HCT116 (cell line): ENCODE measurements at regions not wholly inside any gene's neighbourhood (a gene's known extent, or its start where the extent isn't known, plus 50 kb on each side); places are given as distances from the start of the nearest gene placed in this dataset.

Experiments used
- ATAC-seq: fragments of 200-7000 bp; cut with Tn5 transposase; 2 replicates; pipeline ENCODE4 v1.9.1; 2020; ENCODE audit warnings: mild to moderate bottlenecking, moderate library complexity
- BruUV-seq: library from RNA; stranded (reverse); fragments of 400-500 nt; replicated peaks from 2 replicates; lab custom pipeline; 2021; lab: Mats Ljungman, UMichigan
- CTCF ChIA-PET: fragments of 300-600 bp; sonication (Branson Sonifier 250); formaldehyde crosslinking; loops from one replicate; lab custom pipeline; 2021; ENCODE audit warnings: antibody characterized with exemption; lab: Charles Lee
- POLR2A ChIA-PET: fragments of 300-600, 350-600 bp; sonication (Branson Sonifier 250); formaldehyde crosslinking; loops from one replicate; lab custom pipeline; 2021; ENCODE audit warnings: antibody characterized with exemption; lab: Charles Lee
- RAD21 ChIA-PET, 2 experiments: fragments of 300-600 bp; sonication (Branson Sonifier 250); formaldehyde crosslinking; loops; one replicate each; lab custom pipeline; 2023; ENCODE audit warnings: low total read pairs in 2 of 2; ENCODE audit not compliant: uncharacterized antibody in 2 of 2, unreplicated experiment in 2 of 2, low non-redundant PET in 1 of 2; lab: Charles Lee
- DNase-seq: peaks from one replicate; pipeline ENCODE4 v3.0.0-alpha.2; 2010; ENCODE audit warnings: low read depth, low spot score
- H2AFZ ChIP-seq: fragments of 200-600 bp; shearing (Covaris generic), sonication (generic); 2 replicates; pipeline ENCODE4 v1.6.1; 2017; ENCODE audit warnings: low read depth, mixed run types, mixed read lengths, antibody characterized with exemption, low read length; ENCODE audit not compliant: poor library complexity, severe bottlenecking
- H3K27ac ChIP-seq: 2 replicates; pipeline ENCODE4 v1.5.1; 2012; ENCODE audit warnings: low read depth, low read length
- H3K27me3 ChIP-seq: fragments of 200-600 bp; sonication (generic); 2 replicates; pipeline ENCODE4 v1.6.1; 2016; ENCODE audit warnings: mixed run types, low read length, mixed read lengths; ENCODE audit not compliant: insufficient read depth
- H3K36me3 ChIP-seq, 2 experiments: fragments of 200-500 bp in 1 of 2; fragments of 200-600 bp in 1 of 2; sonication (Bioruptor generic) in 1 of 2; sonication (generic) in 1 of 2; 2 replicates each; pipeline versions ENCODE4 v1.5.1 to v1.6.1; 2014 to 2016; ENCODE audit warnings: low read length in 2 of 2, inconsistent platforms in 1 of 2, mixed read lengths in 1 of 2, mixed run types in 1 of 2; ENCODE audit not compliant: insufficient read depth in 2 of 2, control insufficient read depth in 1 of 2
- H3K4me1 ChIP-seq, 2 experiments: fragments of 200-600 bp in 1 of 2; sonication (generic) in 1 of 2; 2 replicates each; pipeline versions ENCODE4 v1.5.1 to v1.6.1; 2012 to 2017; ENCODE audit warnings: low read length in 2 of 2, inconsistent platforms in 1 of 2, mild to moderate bottlenecking in 1 of 2, mixed read lengths in 1 of 2, mixed run types in 1 of 2, moderate library complexity in 1 of 2; ENCODE audit not compliant: insufficient read depth in 2 of 2, control insufficient read depth in 1 of 2
- H3K4me2 ChIP-seq: fragments of 200-600 bp; sonication (generic); 2 replicates; pipeline ENCODE4 v1.6.1; 2017; ENCODE audit warnings: mixed run types, low read length, mixed read lengths
- H3K4me3 ChIP-seq, 2 experiments: fragments of 200-600 bp in 1 of 2; sonication (generic) in 1 of 2; replicated peaks in 1 of 2; 2 replicates each; pipeline ENCODE4 v1.5.1; 2011 to 2016; ENCODE audit warnings: low read length in 2 of 2, control low read depth in 1 of 2, low read depth in 1 of 2, mild to moderate bottlenecking in 1 of 2, mixed read lengths in 1 of 2, mixed run types in 1 of 2
- H3K79me2 ChIP-seq: fragments of 200-600 bp; sonication (generic); 2 replicates; pipeline ENCODE4 v1.6.1; 2017; ENCODE audit warnings: mild to moderate bottlenecking, mixed run types, low read length, moderate library complexity, mixed read lengths; ENCODE audit not compliant: insufficient read depth
- H3K9ac ChIP-seq: fragments of 200-600 bp; sonication (generic); 2 replicates; pipeline ENCODE4 v1.6.1; 2016; ENCODE audit warnings: low read length, mixed read lengths
- H3K9me2 ChIP-seq: fragments of 200-600 bp; sonication (generic), shearing (Covaris generic); 2 replicates; pipeline ENCODE4 v1.6.1; 2017; ENCODE audit warnings: mixed run types, mild to moderate bottlenecking, moderate library complexity; ENCODE audit not compliant: insufficient read depth
- H3K9me3 ChIP-seq, 2 experiments: fragments of 200-500 bp in 1 of 2; fragments of 200-600 bp in 1 of 2; sonication (Bioruptor generic) in 1 of 2; sonication (generic) in 1 of 2; 2 replicates each; pipeline ENCODE4 v1.6.1; 2014 to 2017; ENCODE audit warnings: low read length in 2 of 2, mixed read lengths in 2 of 2, inconsistent platforms in 1 of 2, low read depth in 1 of 2, mild to moderate bottlenecking in 1 of 2, mixed run types in 1 of 2, moderate library complexity in 1 of 2; ENCODE audit not compliant: control insufficient read depth in 1 of 2, insufficient read depth in 1 of 2
- H4K20me1 ChIP-seq: fragments of 200-600 bp; sonication (generic), shearing (Covaris generic); 2 replicates; pipeline ENCODE4 v1.6.1; 2017; ENCODE audit warnings: mixed run types, mild to moderate bottlenecking, moderate library complexity; ENCODE audit not compliant: insufficient read depth
- CBX3 ChIP-seq: IDR thresholded peaks from 2 replicates; pipeline ENCODE4 v1.6.1; 2012; ENCODE audit warnings: low read depth
- CEBPB ChIP-seq: IDR thresholded peaks from 2 replicates; pipeline ENCODE4 v1.6.1; 2012; ENCODE audit warnings: low read depth
- CTCF ChIP-seq, 3 experiments: fragments of 200-600 bp in 1 of 3; sonication (generic) in 1 of 3; IDR thresholded peaks in 2 of 3; conservative IDR thresholded peaks in 1 of 3; 2 replicates each; pipeline ENCODE4 v1.5.1; 2012 to 2017; ENCODE audit warnings: low read depth in 2 of 3, low read length in 2 of 3, antibody characterized with exemption in 1 of 3, borderline replicate concordance in 1 of 3, control low read depth in 1 of 3, mild to moderate bottlenecking in 1 of 3, mixed read lengths in 1 of 3, mixed run types in 1 of 3, moderate library complexity in 1 of 3; ENCODE audit not compliant: insufficient read depth in 1 of 3
- ELF1 ChIP-seq: IDR thresholded peaks from 2 replicates; pipeline ENCODE4 v1.6.1; 2012; ENCODE audit warnings: low read depth, borderline replicate concordance
- EZH2 ChIP-seq: fragments of 200-600 bp; sonication (generic); IDR thresholded peaks from 2 replicates; pipeline ENCODE4 v1.6.1; 2017; ENCODE audit warnings: antibody characterized with exemption, mixed run types
- EZH2phosphoT487 ChIP-seq: fragments of 200-600 bp; IDR thresholded peaks from 2 replicates; pipeline ENCODE4 v1.6.1; 2018; ENCODE audit warnings: antibody characterized with exemption, borderline replicate concordance
- FOSL1 ChIP-seq: IDR thresholded peaks from 2 replicates; pipeline ENCODE4 v1.6.1; 2012; ENCODE audit warnings: low read depth
- JUND ChIP-seq: IDR thresholded peaks from 2 replicates; pipeline ENCODE4 v1.6.1; 2012
- POLR2A ChIP-seq: IDR thresholded peaks from 2 replicates; pipeline ENCODE4 v1.7.0; 2011; ENCODE audit warnings: borderline replicate concordance; ENCODE audit not compliant: insufficient read depth, insufficient read length; ENCODE audit errors: extremely low read depth
- POLR2AphosphoS5 ChIP-seq: IDR thresholded peaks from 2 replicates; pipeline ENCODE4 v1.6.1; 2011; ENCODE audit warnings: mild to moderate bottlenecking, low read depth, low read length, moderate library complexity
- RAD21 ChIP-seq: IDR thresholded peaks from 2 replicates; pipeline ENCODE4 v1.6.1; 2012; ENCODE audit warnings: low read depth, mild to moderate bottlenecking
- SRF ChIP-seq: IDR thresholded peaks from 2 replicates; pipeline ENCODE4 v1.6.1; 2012; ENCODE audit warnings: low read depth
- TCF7L2 ChIP-seq: IDR thresholded peaks from 2 replicates; pipeline ENCODE4 v1.7.0; 2011; ENCODE audit warnings: borderline replicate concordance, inconsistent platforms; ENCODE audit not compliant: insufficient read depth, insufficient read length; ENCODE audit errors: extremely low read depth
- ZFX ChIP-seq: fragments of 450-650 bp; IDR thresholded peaks from 2 replicates; pipeline ENCODE4 v1.6.1; 2017
- ZNF274 ChIP-seq: fragments of 200-500 bp; sonication (Bioruptor generic); IDR thresholded peaks from 2 replicates; pipeline ENCODE4 v1.6.1; 2014; ENCODE audit warnings: mild to moderate bottlenecking, low read depth, low read length, inconsistent platforms
- intact Hi-C: fragments of 100-400 bp; cut with micrococcal nuclease; formaldehyde crosslinking; loops from 2 replicates; pipeline ENCODE4 v1.10.0; 2022
- TF ChIP-seq, protein P1 (sequence below): IDR thresholded peaks from 2 replicates; pipeline ENCODE4 v1.6.1; 2012
- TF ChIP-seq, protein P2 (sequence below): IDR thresholded peaks from 2 replicates; pipeline ENCODE4 v1.6.1; 2012; ENCODE audit warnings: low read depth
- TF ChIP-seq, protein P3 (sequence below): IDR thresholded peaks from 2 replicates; pipeline ENCODE4 v1.6.1; 2012

GRCh38 chr6:130525408-130525807 lies 159.6 kb downstream of the TMEM200A start:
- no peaks in the 10 kb centered on the region for H3K79me2 ChIP-seq
- intact Hi-C loops, result no loop called here
- H3K9me3 ChIP-seq, result no peaks in the 10 kb centered on the region
- no TSS peak for BruUV-seq
- H3K27ac ChIP-seq, result no peak overlapping the region
- H3K4me3 ChIP-seq, result no peak overlapping the region
- no peak overlapping the region for H3K4me2 ChIP-seq
- H3K27me3 ChIP-seq, result no peaks in the 10 kb centered on the region
- no peaks in the 10 kb centered on the region for H3K36me3 ChIP-seq
- H3K9ac ChIP-seq, result no peak overlapping the region
- no peak overlapping the region for H2AFZ ChIP-seq
- H4K20me1 ChIP-seq, result no peaks in the 10 kb centered on the region
- POLR2A ChIA-PET, result no interaction called here
- CTCF ChIA-PET, result no interaction called here
- H3K4me1 ChIP-seq, result peaks cover 0 to 5% of the 10 kb centered on the region in 2 experiments; a peak in 2 of 4 replicates
- no peak for ATAC-seq
- RAD21 ChIA-PET, result no interaction called here
- no peaks in the 10 kb centered on the region for H3K9me2 ChIP-seq
- TF ChIP-seq FOSL1 (no peak), CTCF (IDR thresholded peaks at IDR 0.05 in 2 of 3, conservative IDR thresholded peaks at IDR 0.05 in 1 of 3; ENCODE audit: borderline replicate concordance in 1 of 3, insufficient read depth in 1 of 3, low read depth in 2 of 3, low read length in 2 of 3) (no peak), TCF7L2 (no peak), CBX3 (no peak), RAD21 (no peak), SRF (no peak), ZFX (no peak), POLR2AphosphoS5 (no peak), POLR2A (no peak), ZNF274 (no peak), EZH2 (no peak), JUND (no peak), CEBPB (no peak), ELF1 (no peak), EZH2phosphoT487 (no peak)
- TF ChIP-seq, protein P1, sequence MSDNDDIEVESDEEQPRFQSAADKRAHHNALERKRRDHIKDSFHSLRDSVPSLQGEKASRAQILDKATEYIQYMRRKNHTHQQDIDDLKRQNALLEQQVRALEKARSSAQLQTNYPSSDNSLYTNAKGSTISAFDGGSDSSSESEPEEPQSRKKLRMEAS, result no peak
- TF ChIP-seq, protein P2, sequence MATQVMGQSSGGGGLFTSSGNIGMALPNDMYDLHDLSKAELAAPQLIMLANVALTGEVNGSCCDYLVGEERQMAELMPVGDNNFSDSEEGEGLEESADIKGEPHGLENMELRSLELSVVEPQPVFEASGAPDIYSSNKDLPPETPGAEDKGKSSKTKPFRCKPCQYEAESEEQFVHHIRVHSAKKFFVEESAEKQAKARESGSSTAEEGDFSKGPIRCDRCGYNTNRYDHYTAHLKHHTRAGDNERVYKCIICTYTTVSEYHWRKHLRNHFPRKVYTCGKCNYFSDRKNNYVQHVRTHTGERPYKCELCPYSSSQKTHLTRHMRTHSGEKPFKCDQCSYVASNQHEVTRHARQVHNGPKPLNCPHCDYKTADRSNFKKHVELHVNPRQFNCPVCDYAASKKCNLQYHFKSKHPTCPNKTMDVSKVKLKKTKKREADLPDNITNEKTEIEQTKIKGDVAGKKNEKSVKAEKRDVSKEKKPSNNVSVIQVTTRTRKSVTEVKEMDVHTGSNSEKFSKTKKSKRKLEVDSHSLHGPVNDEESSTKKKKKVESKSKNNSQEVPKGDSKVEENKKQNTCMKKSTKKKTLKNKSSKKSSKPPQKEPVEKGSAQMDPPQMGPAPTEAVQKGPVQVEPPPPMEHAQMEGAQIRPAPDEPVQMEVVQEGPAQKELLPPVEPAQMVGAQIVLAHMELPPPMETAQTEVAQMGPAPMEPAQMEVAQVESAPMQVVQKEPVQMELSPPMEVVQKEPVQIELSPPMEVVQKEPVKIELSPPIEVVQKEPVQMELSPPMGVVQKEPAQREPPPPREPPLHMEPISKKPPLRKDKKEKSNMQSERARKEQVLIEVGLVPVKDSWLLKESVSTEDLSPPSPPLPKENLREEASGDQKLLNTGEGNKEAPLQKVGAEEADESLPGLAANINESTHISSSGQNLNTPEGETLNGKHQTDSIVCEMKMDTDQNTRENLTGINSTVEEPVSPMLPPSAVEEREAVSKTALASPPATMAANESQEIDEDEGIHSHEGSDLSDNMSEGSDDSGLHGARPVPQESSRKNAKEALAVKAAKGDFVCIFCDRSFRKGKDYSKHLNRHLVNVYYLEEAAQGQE, result no peak
- TF ChIP-seq, protein P3, sequence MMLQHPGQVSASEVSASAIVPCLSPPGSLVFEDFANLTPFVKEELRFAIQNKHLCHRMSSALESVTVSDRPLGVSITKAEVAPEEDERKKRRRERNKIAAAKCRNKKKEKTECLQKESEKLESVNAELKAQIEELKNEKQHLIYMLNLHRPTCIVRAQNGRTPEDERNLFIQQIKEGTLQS, result no peak
- DNase-seq, result no peak
